ENCODE measurements at regions not wholly inside any gene's neighbourhood (a gene's known extent, or its start where the extent isn't known, plus 50 kb on each side); places are given as distances from the start of the nearest gene placed in this dataset.

GRCh38 chr4:96037705-96038104, 197.8 kb downstream of the PDHA2 start:
- TF ChIP-seq EZH2phosphoT487 (IDR thresholded peaks at IDR 0.05; ENCODE audit: borderline replicate concordance) (no peak), CTCF (conservative IDR thresholded peaks at IDR 0.05; ENCODE audit: low read length) (no peak)
- no peaks in the 10 kb centered on the region for H3K79me2 ChIP-seq (ENCODE audit: insufficient read depth, low read length)
- H3K9me3 ChIP-seq (ENCODE audit: insufficient read depth, low read depth, low read length): no peaks in the 10 kb centered on the region; the same call in 1 of the 2 replicates
- H3K4me1 ChIP-seq (ENCODE audit: insufficient read depth, low read length, poor library complexity, severe bottlenecking): no peaks in the 10 kb centered on the region
- H3K27me3 ChIP-seq (ENCODE audit: insufficient read depth, low read length, poor library complexity, severe bottlenecking): no peaks in the 10 kb centered on the region
- no peak overlapping the region for H2AFZ ChIP-seq (ENCODE audit: low read length)
- no peaks in the 10 kb centered on the region for H3K9me2 ChIP-seq (replicated peaks; ENCODE audit: low read depth, low read length)
- H3F3A ChIP-seq (ENCODE audit: low read depth): no peaks in the 10 kb centered on the region
- H4K20me1 ChIP-seq (ENCODE audit: insufficient read depth, low read length, poor library complexity, severe bottlenecking): no peaks in the 10 kb centered on the region
- H3K4me3 ChIP-seq (ENCODE audit: low read length, poor library complexity, severe bottlenecking): no peak overlapping the region
- no peaks in the 10 kb centered on the region for H3K36me3 ChIP-seq (ENCODE audit: insufficient read depth, low read length)
- H3K9ac ChIP-seq (ENCODE audit: low read depth, low read length, poor library complexity, severe bottlenecking): no peak overlapping the region
- H3K4me2 ChIP-seq (ENCODE audit: low read depth, low read length, poor library complexity, severe bottlenecking): no peak overlapping the region

- no peaks in the 10 kb centered on the region for H3K4me1 ChIP-seq (ENCODE audit: insufficient read depth, low read length, poor library complexity, severe bottlenecking)
- no peaks in the 10 kb centered on the region for H3K79me2 ChIP-seq (ENCODE audit: insufficient read depth, low read length)
- H3F3A ChIP-seq (ENCODE audit: low read depth): no peaks in the 10 kb centered on the region
- H3K4me3 ChIP-seq (ENCODE audit: low read length, poor library complexity, severe bottlenecking): no peak overlapping the region
- H3K4me2 ChIP-seq (ENCODE audit: low read depth, low read length, poor library complexity, severe bottlenecking): no peak overlapping the region
- no peaks in the 10 kb centered on the region for H3K36me3 ChIP-seq (ENCODE audit: insufficient read depth, low read length)
- TF ChIP-seq EZH2phosphoT487 (IDR thresholded peaks at IDR 0.05; ENCODE audit: borderline replicate concordance) (no peak), CTCF (conservative IDR thresholded peaks at IDR 0.05; ENCODE audit: low read length) (no peak)
- H4K20me1 ChIP-seq (ENCODE audit: insufficient read depth, low read length, poor library complexity, severe bottlenecking): no peaks in the 10 kb centered on the region
- H3K9me2 ChIP-seq (replicated peaks; ENCODE audit: low read depth, low read length): no peaks in the 10 kb centered on the region
- no peak overlapping the region for H3K9ac ChIP-seq (ENCODE audit: low read depth, low read length, poor library complexity, severe bottlenecking)
- H2AFZ ChIP-seq (ENCODE audit: low read length): 0 out of 2 replicates have a peak overlapping the region, but pooled peaks have one; percentile 15
- no peaks in the 10 kb centered on the region for H3K27me3 ChIP-seq (ENCODE audit: insufficient read depth, low read length, poor library complexity, severe bottlenecking)
- H3K9me3 ChIP-seq (ENCODE audit: insufficient read depth, low read depth, low read length): no peaks in the 10 kb centered on the region
Measured at GRCh38 chr4:96039217-96039616, 199.3 kb downstream of the PDHA2 start.

- Histone ChIP-seq H3K4me1 (ENCODE audit: insufficient read depth, low read length, poor library complexity, severe bottlenecking) (no peaks in the 10 kb centered on the region), H3K4me3 (ENCODE audit: low read length, poor library complexity, severe bottlenecking) (no peak overlapping the region), H3K9me2 (replicated peaks; ENCODE audit: low read depth, low read length) (no peaks in the 10 kb centered on the region), H3K36me3 (ENCODE audit: insufficient read depth, low read length) (no peaks in the 10 kb centered on the region), H2AFZ (ENCODE audit: low read length) (0 out of 2 replicates have a peak overlapping the region, but pooled peaks have one; percentile 15), H3K4me2 (ENCODE audit: low read depth, low read length, poor library complexity, severe bottlenecking) (no peak overlapping the region), H3F3A (ENCODE audit: low read depth) (no peaks in the 10 kb centered on the region), H3K9me3 (ENCODE audit: insufficient read depth, low read depth, low read length) (no peaks in the 10 kb centered on the region), H3K9ac (ENCODE audit: low read depth, low read length, poor library complexity, severe bottlenecking) (no peak overlapping the region), H3K27me3 (ENCODE audit: insufficient read depth, low read length, poor library complexity, severe bottlenecking) (no peaks in the 10 kb centered on the region), H4K20me1 (ENCODE audit: insufficient read depth, low read length, poor library complexity, severe bottlenecking) (no peaks in the 10 kb centered on the region), H3K79me2 (ENCODE audit: insufficient read depth, low read length) (no peaks in the 10 kb centered on the region)
- no peak for TF ChIP-seq EZH2phosphoT487 (IDR thresholded peaks at IDR 0.05; ENCODE audit: borderline replicate concordance)
- no peak for TF ChIP-seq CTCF (conservative IDR thresholded peaks at IDR 0.05; ENCODE audit: low read length)
Measured at GRCh38 chr4:96039803-96040436, 200.0 kb downstream of the PDHA2 start.
